ENCODE measurements at regions not wholly inside any gene's neighbourhood (a gene's known extent, or its start where the extent isn't known, plus 50 kb on each side); places are given as distances from the start of the nearest gene placed in this dataset.

- TF ChIP-seq CEBPB (IDR thresholded peaks at IDR 0.05) (no peak), HDAC2 (IDR thresholded peaks at IDR 0.05) (no peak), POLR2A (IDR thresholded peaks at IDR 0.05; ENCODE audit: low read length) (no peak), ZFP36 (IDR thresholded peaks at IDR 0.05; ENCODE audit: borderline replicate concordance, partially characterized antibody) (no peak), NR3C1 (IDR thresholded peaks at IDR 0.05) (no peak), HMGXB4 (CRISPR knock-in tag; IDR thresholded peaks at IDR 0.05; ENCODE audit: borderline replicate concordance) (no peak), EP300 (IDR thresholded peaks at IDR 0.05) (no peak), REST (IDR thresholded peaks at IDR 0.05) (no peak), CTCF (IDR thresholded peaks at IDR 0.05) (no peak), MAX (IDR thresholded peaks at IDR 0.05) (no peak), KDM5A (IDR thresholded peaks at IDR 0.05) (no peak), GATA3 (IDR thresholded peaks at IDR 0.05; ENCODE audit: borderline replicate concordance) (no peak), PBX3 (IDR thresholded peaks at IDR 0.05) (no peak), ZC3H11A (IDR thresholded peaks at IDR 0.05) (no peak)
Measured at GRCh38 chr18:71242981-71243380, 954.1 kb downstream of the SOCS6 start.
